Neural cell (in vitro differentiated cells): ENCODE measurements at regions not wholly inside any gene's neighbourhood (a gene's known extent, or its start where the extent isn't known, plus 50 kb on each side); places are given as distances from the start of the nearest gene placed in this dataset.

Experiments used
- CTCF ChIP-seq: fragments of 450-650 bp; IDR thresholded peaks from 2 replicates; pipeline ENCODE4 v1.5.1; 2014; ENCODE audit warnings: antibody characterized with exemption, mild to moderate bottlenecking, moderate library complexity; ENCODE audit not compliant: poor library complexity, severe bottlenecking
- MXI1 ChIP-seq: fragments of 450-650 bp; conservative IDR thresholded peaks from 2 replicates; pipeline ENCODE4 v1.6.1; 2014; ENCODE audit warnings: antibody characterized with exemption, mild to moderate bottlenecking; ENCODE audit not compliant: poor library complexity, severe bottlenecking
- POLR2AphosphoS5 ChIP-seq: IDR thresholded peaks from 2 replicates; pipeline ENCODE4 v1.6.1; 2012

- TF ChIP-seq POLR2AphosphoS5 (no peak), MXI1 (no peak), CTCF (no peak)
Observed at GRCh38 chr1:182240085-182240484, 151.5 kb downstream of the GLUL start.
